GM12891 (cell line): ENCODE measurements at regions not wholly inside any gene's neighbourhood (a gene's known extent, or its start where the extent isn't known, plus 50 kb on each side); places are given as distances from the start of the nearest gene placed in this dataset.
"Not testable (repeated sequence)": the region's sequence is repeated elsewhere in the genome, so short reads cannot be mapped to it uniquely, and the experiment has no call there.

Experiments
- PAX5 ChIP-seq: IDR thresholded peaks from 2 replicates; pipeline ENCODE4 v1.6.1; 2011; ENCODE audit warnings: low read length, moderate library complexity, mild to moderate bottlenecking; ENCODE audit not compliant: insufficient read depth, severe bottlenecking
- POLR2AphosphoS5 ChIP-seq: IDR thresholded peaks from 2 replicates; pipeline ENCODE4 v1.6.1; 2011; ENCODE audit warnings: low read depth, low read length, control low read depth
- TAF1 ChIP-seq: IDR thresholded peaks from 2 replicates; pipeline ENCODE4 v1.6.1; 2011; ENCODE audit warnings: low read depth, low read length, control low read depth

DNA sequence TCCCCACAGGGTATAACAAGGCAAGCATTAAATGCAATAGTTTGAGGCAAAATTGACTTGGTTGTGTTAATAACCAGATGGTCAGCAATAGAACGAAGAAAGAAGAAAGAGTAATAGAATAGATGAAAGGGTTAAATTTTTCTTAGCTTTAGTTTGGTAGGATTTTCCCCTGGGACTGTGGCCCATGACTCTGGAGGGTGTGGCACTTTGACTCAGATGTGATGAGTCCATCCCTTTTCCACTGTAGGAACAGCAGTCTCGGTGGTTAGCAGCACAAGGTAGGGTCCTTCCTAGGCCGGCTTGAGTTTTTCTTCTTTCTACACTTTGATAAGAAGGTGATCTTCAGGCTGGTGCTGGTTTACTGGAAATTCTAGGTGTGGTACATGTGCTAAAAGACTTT is 321.0 kb downstream of the CGGBP1 start:
- not testable (repeated sequence) for TF ChIP-seq PAX5, TAF1, POLR2AphosphoS5
